H1 (cell line): ENCODE measurements at regions not wholly inside any gene's neighbourhood (a gene's known extent, or its start where the extent isn't known, plus 50 kb on each side); places are given as distances from the start of the nearest gene placed in this dataset.
A peak's percentile ranks its signal among the peaks of the same experiment; 100 is the strongest.

Experiments used
- CTCF ChIA-PET: fragments of 300-600 bp; sonication (Branson Sonifier 250); formaldehyde crosslinking; loops from one replicate; lab custom pipeline; 2021; ENCODE audit not compliant: partially characterized antibody; lab: Charles Lee
- POLR2A ChIA-PET: fragments of 300-600 bp; sonication (Branson Sonifier 250); formaldehyde crosslinking; loops from one replicate; lab custom pipeline; 2021; ENCODE audit warnings: inconsistent platforms; ENCODE audit not compliant: partially characterized antibody; lab: Charles Lee
- DNase-seq, 2 experiments: peaks; one replicate each; pipeline versions ENCODE4 v3.0.0 to v3.0.0-alpha.2; 2010 to 2022; ENCODE audit warnings: low spot score in 2 of 2, low read depth in 1 of 2, mixed read lengths in 1 of 2
- FAIRE-seq: peaks from 2 replicates; lab custom pipeline; 2011; peaks lifted over from hg19 to GRCh38; lab: Jason Lieb, UNC
- H2AFZ ChIP-seq: 2 replicates; pipeline ENCODE4 v1.8.1; 2012; ENCODE audit warnings: low read length, inconsistent platforms
- H2AK5ac ChIP-seq: 2 replicates; pipeline ENCODE4 v1.6.1; 2013; ENCODE audit warnings: low read depth, low read length
- H2BK120ac ChIP-seq: replicated peaks from 2 replicates; pipeline ENCODE3; 2013; ENCODE audit warnings: low read depth, low read length, inconsistent platforms
- H2BK12ac ChIP-seq: 2 replicates; pipeline ENCODE4 v1.6.1; 2013; ENCODE audit warnings: low read depth, low read length
- H2BK15ac ChIP-seq: 2 replicates; pipeline ENCODE4 v1.6.1; 2013; ENCODE audit warnings: low read length
- H2BK20ac ChIP-seq: 2 replicates; pipeline ENCODE4 v1.6.1; 2013; ENCODE audit warnings: low read length
- H2BK5ac ChIP-seq: 2 replicates; pipeline ENCODE4 v1.6.1; 2013; ENCODE audit warnings: low read depth, low read length
- H3K14ac ChIP-seq: 2 replicates; pipeline ENCODE4 v1.6.1; 2013; ENCODE audit warnings: inconsistent platforms; ENCODE audit not compliant: insufficient read length
- H3K18ac ChIP-seq: 2 replicates; pipeline ENCODE4 v1.6.1; 2013; ENCODE audit warnings: low read length; ENCODE audit errors: extremely low read depth
- H3K23ac ChIP-seq: 2 replicates; pipeline ENCODE4 v1.6.1; 2013; ENCODE audit warnings: inconsistent platforms; ENCODE audit not compliant: insufficient read length
- H3K23me2 ChIP-seq: 2 replicates; pipeline ENCODE4 v1.6.1; 2013; ENCODE audit warnings: low read depth, low read length
- H3K27ac ChIP-seq: 2 replicates; pipeline ENCODE4 v1.6.1; 2011; ENCODE audit warnings: low read depth, low read length, inconsistent platforms
- H3K27me3 ChIP-seq, 4 experiments: replicated peaks in 1 of 4; 1 replicate in 1 of 4; 2 replicates in 3 of 4; pipeline versions ENCODE4 v1.6.1 to v1.8.1; 2011 to 2013; ENCODE audit warnings: low read length in 3 of 4, mild to moderate bottlenecking in 3 of 4, inconsistent platforms in 2 of 4, mixed read lengths in 2 of 4, moderate library complexity in 1 of 4; ENCODE audit not compliant: control insufficient read depth in 3 of 4, insufficient read depth in 3 of 4; ENCODE audit errors: extremely low read depth in 1 of 4
- H3K36me3 ChIP-seq, 4 experiments: 2 replicates each; pipeline versions ENCODE4 v1.6.1 to v1.8.1; 2011 to 2013; ENCODE audit warnings: mild to moderate bottlenecking in 4 of 4, low read length in 3 of 4, moderate library complexity in 2 of 4, control low read depth in 1 of 4, inconsistent platforms in 1 of 4; ENCODE audit not compliant: insufficient read depth in 4 of 4, control insufficient read depth in 2 of 4
- H3K4ac ChIP-seq: replicated peaks from 2 replicates; pipeline ENCODE3; 2013; ENCODE audit warnings: low read length, low read depth, mixed read lengths, inconsistent platforms; ENCODE audit not compliant: insufficient read length
- H3K4me1 ChIP-seq, 4 experiments: replicated peaks in 1 of 4; 1 replicate in 1 of 4; 2 replicates in 3 of 4; pipeline versions ENCODE4 v1.6.1 to v1.8.1; 2011 to 2013; ENCODE audit warnings: low read length in 3 of 4, inconsistent platforms in 2 of 4, mixed read lengths in 1 of 4; ENCODE audit not compliant: insufficient read depth in 4 of 4, control insufficient read depth in 3 of 4
- H3K4me2 ChIP-seq, 2 experiments: 2 replicates each; pipeline versions ENCODE4 v1.6.1 to v1.8.1; 2011 to 2013; ENCODE audit warnings: low read depth in 2 of 2, low read length in 2 of 2, control low read depth in 1 of 2, inconsistent platforms in 1 of 2, mild to moderate bottlenecking in 1 of 2; ENCODE audit not compliant: insufficient read depth in 1 of 2
- H3K4me3 ChIP-seq, 4 experiments: fragments of 200-600, 300-600 bp in 1 of 4; sonication (generic), shearing (Covaris generic), sonication (Bioruptor Twin) in 1 of 4; 2 replicates each; pipeline versions ENCODE4 v1.5.1 to v1.8.1; 2011 to 2016; ENCODE audit warnings: low read length in 4 of 4, low read depth in 3 of 4, control low read depth in 2 of 4, inconsistent platforms in 2 of 4, mild to moderate bottlenecking in 2 of 4, mixed read lengths in 1 of 4, moderate library complexity in 1 of 4; ENCODE audit not compliant: insufficient read depth in 2 of 4; ENCODE audit errors: extremely low read depth in 1 of 4
- H3K56ac ChIP-seq: replicated peaks from 2 replicates; pipeline ENCODE3; 2013; ENCODE audit warnings: low read depth, mild to moderate bottlenecking, mixed read lengths, low read length, inconsistent platforms; ENCODE audit not compliant: insufficient read length
- H3K79me1 ChIP-seq: 2 replicates; pipeline ENCODE4 v1.6.1; 2013; ENCODE audit warnings: low read depth, low read length, control low read depth
- H3K79me2 ChIP-seq, 2 experiments: 2 replicates each; pipeline versions ENCODE4 v1.6.1 to v1.8.1; 2012 to 2013; ENCODE audit warnings: low read length in 2 of 2, mild to moderate bottlenecking in 2 of 2, inconsistent platforms in 1 of 2; ENCODE audit not compliant: insufficient read depth in 2 of 2, control insufficient read depth in 1 of 2
- H3K9ac ChIP-seq, 4 experiments: replicated peaks in 1 of 4; 1 replicate in 1 of 4; 2 replicates in 3 of 4; pipeline versions ENCODE4 v1.6.1 to v1.8.1; 2011 to 2013; ENCODE audit warnings: low read depth in 3 of 4, low read length in 3 of 4, control low read depth in 2 of 4, mild to moderate bottlenecking in 2 of 4, moderate library complexity in 2 of 4, inconsistent platforms in 1 of 4; ENCODE audit errors: extremely low read depth in 1 of 4
- H3K9me3 ChIP-seq, 2 experiments: 2 replicates each; pipeline versions ENCODE4 v1.6.1 to v1.8.1; 2012 to 2013; ENCODE audit warnings: mild to moderate bottlenecking in 2 of 2, moderate library complexity in 2 of 2, control low read depth in 1 of 2, inconsistent platforms in 1 of 2, low read depth in 1 of 2, low read length in 1 of 2, mixed read lengths in 1 of 2; ENCODE audit not compliant: insufficient read depth in 2 of 2
- H4K20me1 ChIP-seq, 2 experiments: replicated peaks in 1 of 2; 2 replicates each; pipeline versions ENCODE3 to v1.8.1; 2011 to 2013; ENCODE audit warnings: inconsistent platforms in 2 of 2, low read length in 2 of 2, mild to moderate bottlenecking in 1 of 2; ENCODE audit not compliant: insufficient read depth in 2 of 2, control insufficient read depth in 1 of 2
- H4K5ac ChIP-seq: 2 replicates; pipeline ENCODE4 v1.6.1; 2013; ENCODE audit warnings: low read length, low read depth, mixed read lengths, inconsistent platforms; ENCODE audit not compliant: insufficient read length
- H4K8ac ChIP-seq: 2 replicates; pipeline ENCODE4 v1.8.0; 2013; ENCODE audit warnings: mild to moderate bottlenecking, moderate library complexity, low read length, inconsistent platforms; ENCODE audit not compliant: insufficient read depth; ENCODE audit errors: extremely low read depth
- H4K91ac ChIP-seq: replicated peaks from 2 replicates; pipeline ENCODE3; 2013; ENCODE audit warnings: low read length, mixed read lengths, inconsistent platforms; ENCODE audit not compliant: insufficient read length
- ATF3 ChIP-seq: IDR thresholded peaks from 2 replicates; pipeline ENCODE4 v1.6.1; 2011; ENCODE audit warnings: low read depth, mild to moderate bottlenecking, low read length; ENCODE audit not compliant: insufficient read depth
- GABPA ChIP-seq: IDR thresholded peaks from 2 replicates; pipeline ENCODE4 v1.6.1; 2011; ENCODE audit warnings: mild to moderate bottlenecking, low read length, moderate library complexity, borderline replicate concordance; ENCODE audit not compliant: insufficient read depth
- POLR2A ChIP-seq, 2 experiments: IDR thresholded peaks; 1 replicate in 1 of 2; 2 replicates in 1 of 2; pipeline ENCODE4 v1.6.1; 2011; ENCODE audit warnings: low read depth in 2 of 2, low read length in 2 of 2, mild to moderate bottlenecking in 2 of 2; ENCODE audit errors: control extremely low read depth in 1 of 2
- RAD21 ChIP-seq, 2 experiments: IDR thresholded peaks in 1 of 2; conservative IDR thresholded peaks in 1 of 2; 2 replicates each; pipeline ENCODE4 v1.6.1; 2011; ENCODE audit warnings: low read depth in 2 of 2, low read length in 2 of 2, improper control_type of control experiment in 1 of 2, inconsistent platforms in 1 of 2, mild to moderate bottlenecking in 1 of 2, moderate library complexity in 1 of 2
- USF2 ChIP-seq: IDR thresholded peaks from 2 replicates; pipeline ENCODE4 v1.6.1; 2011; ENCODE audit warnings: low read length, improper control_type of control experiment
- WGBS, 2 experiments: shearing (Covaris generic) in 1 of 2; methylation state at CpG; one replicate each; pipeline versions ENCODE4 v1.1.6 to v1.1.7; 2013 to 2015; ENCODE audit warnings: low lambda C conversion rate in 2 of 2, mixed read lengths in 2 of 2, inconsistent platforms in 1 of 2, low coverage in 1 of 2, missing lambda C conversion rate in 1 of 2; ENCODE audit not compliant: insufficient replicate concordance in 2 of 2, insufficient coverage in 1 of 2, insufficient read length in 1 of 2; ENCODE audit errors: extremely low coverage in 1 of 2, missing lambda C conversion rate in 1 of 2; 5-methylcytosine and 5-hydroxymethylcytosine counted together
- TF ChIP-seq, protein P1 (sequence below): IDR thresholded peaks from 2 replicates; pipeline ENCODE4 v1.6.1; 2012; ENCODE audit warnings: inconsistent platforms

GRCh38 chr10:2962194-2962593 is 105.2 kb upstream of the PFKP start:
- ChIA-PET CTCF (interaction anchor here (0.6 kb wide), 1 partner anchor 16 kb away, joined by 4 read pairs; no protein-coding TSS in a partner anchor), POLR2A (no interaction called here)
- Histone ChIP-seq H2AK5ac (peak overlapping the region; percentile 67; the same call in 1 of the 2 replicates), H4K8ac (no peak overlapping the region), H3K4me3 (no peak overlapping the region), H3K4me1 (peaks cover 4 to 15% (median 11%) of the 10 kb centered on the region in 4 experiments), H2BK20ac (peak overlapping the region; percentile 84; the same call in 1 of the 2 replicates), H3K23ac (no peak overlapping the region), H2BK15ac (no peak overlapping the region), H3K9me3 (peaks cover 20 to 22% of the 10 kb centered on the region in 2 experiments; a peak in 3 of 4 replicates), H4K5ac (no peak overlapping the region), H3K27me3 (no peaks in the 10 kb centered on the region), H2BK120ac (no peak overlapping the region), H2BK12ac (peak overlapping the region; percentile 100; the same call in 1 of the 2 replicates), H4K91ac (no peak overlapping the region), H3K9ac (no peak overlapping the region), H3K56ac (no peak overlapping the region), H2AFZ (no peak overlapping the region), H3K4ac (no peak overlapping the region)
- DNase-seq = no peak
- TF ChIP-seq RAD21 (IDR thresholded peaks at IDR 0.05 in 1 of 2, conservative IDR thresholded peaks at IDR 0.05 in 1 of 2; ENCODE audit: low read depth in 2 of 2, low read length in 2 of 2) = no peak
- TF ChIP-seq ATF3 = no peak
- TF ChIP-seq, protein P1, sequence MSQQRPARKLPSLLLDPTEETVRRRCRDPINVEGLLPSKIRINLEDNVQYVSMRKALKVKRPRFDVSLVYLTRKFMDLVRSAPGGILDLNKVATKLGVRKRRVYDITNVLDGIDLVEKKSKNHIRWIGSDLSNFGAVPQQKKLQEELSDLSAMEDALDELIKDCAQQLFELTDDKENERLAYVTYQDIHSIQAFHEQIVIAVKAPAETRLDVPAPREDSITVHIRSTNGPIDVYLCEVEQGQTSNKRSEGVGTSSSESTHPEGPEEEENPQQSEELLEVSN = no peak
- TF ChIP-seq POLR2A (IDR thresholded peaks at IDR 0.05; ENCODE audit: control extremely low read depth in 1 of 2, low read depth in 2 of 2, low read length in 2 of 2) = no peak
- no peak for TF ChIP-seq GABPA
- no peak for TF ChIP-seq USF2
- TF ChIP-seq, all 59 proteins: peak for 0
- no peaks in the 10 kb centered on the region for H3K23me2 ChIP-seq
- H3K79me1 ChIP-seq = no peaks in the 10 kb centered on the region
- 79% methylated on average over 1 of the region's 1 CpG; no CpG with 5 or more reads in 1 of the 2 experiments for WGBS, 2 experiments
- H3K79me2 ChIP-seq = no peaks in the 10 kb centered on the region
- no peak overlapping the region for H3K4me2 ChIP-seq
- H3K27ac ChIP-seq = no peak overlapping the region
- H3K18ac ChIP-seq = no peak overlapping the region
- peaks cover 0 to 3% (median 0%) of the 10 kb centered on the region in 4 experiments; a peak in 1 of 8 replicates for H3K36me3 ChIP-seq
- peak overlapping the region; percentile 98; the same call in 1 of the 2 replicates for H2BK5ac ChIP-seq
- no peaks in the 10 kb centered on the region for H4K20me1 ChIP-seq
- no peak overlapping the region for H3K14ac ChIP-seq
- FAIRE-seq = no peak
